Activated naive CD8-positive, alpha-beta T cell (primary cell): ENCODE measurements at regions not wholly inside any gene's neighbourhood (a gene's known extent, or its start where the extent isn't known, plus 50 kb on each side); places are given as distances from the start of the nearest gene placed in this dataset.
"Not testable (repeated sequence)": the region's sequence is repeated elsewhere in the genome, so short reads cannot be mapped to it uniquely, and the experiment has no call there.

Experiments used
- H3K27ac Mint-ChIP-seq: one replicate; pipeline ENCODE4 v1.8.0; 2021; ENCODE audit warnings: mixed read lengths
- H3K27me3 Mint-ChIP-seq: one replicate; pipeline ENCODE4 v1.8.0; 2021; ENCODE audit warnings: mixed read lengths
- H3K36me3 Mint-ChIP-seq: one replicate; pipeline ENCODE4 v1.8.0; 2021; ENCODE audit warnings: mixed read lengths
- H3K4me1 Mint-ChIP-seq: one replicate; pipeline ENCODE4 v1.8.0; 2021; ENCODE audit warnings: low read depth, mixed read lengths
- H3K4me3 Mint-ChIP-seq: one replicate; pipeline ENCODE4 v1.8.0; 2021; ENCODE audit warnings: mild to moderate bottlenecking, mixed read lengths
- H3K9me3 Mint-ChIP-seq: one replicate; pipeline ENCODE4 v1.8.0; 2021; ENCODE audit warnings: low read depth, mixed read lengths

DNA sequence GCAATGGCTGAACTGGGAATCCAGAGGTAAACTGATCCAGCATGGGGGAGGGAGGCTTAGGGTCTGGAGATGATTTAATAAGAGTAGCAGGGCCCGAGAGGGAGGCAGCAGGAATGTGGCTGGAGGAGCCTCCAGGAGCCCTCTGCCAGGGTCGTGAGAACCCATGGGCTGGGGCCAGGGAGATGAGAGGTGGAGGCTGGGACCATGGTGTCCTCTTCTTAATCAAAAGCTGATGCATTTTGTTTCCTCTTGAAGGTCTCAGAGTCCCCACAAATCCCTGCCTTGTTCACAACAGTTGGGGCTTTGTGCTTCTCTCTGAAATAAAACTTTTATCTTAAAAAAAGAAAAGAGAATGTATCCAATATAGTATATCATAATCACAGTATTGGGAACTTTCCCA is 123.7 kb upstream of the ZNF516 start:
- H3K36me3 Mint-ChIP-seq: no peaks in the 10 kb centered on the region
- no peak overlapping the region for H3K27ac Mint-ChIP-seq
- H3K9me3 Mint-ChIP-seq: no peaks in the 10 kb centered on the region
- no peak overlapping the region for H3K4me3 Mint-ChIP-seq
- H3K27me3 Mint-ChIP-seq: peaks cover 7% of the 10 kb centered on the region
- peaks cover 16% of the 10 kb centered on the region for H3K4me1 Mint-ChIP-seq

DNA sequence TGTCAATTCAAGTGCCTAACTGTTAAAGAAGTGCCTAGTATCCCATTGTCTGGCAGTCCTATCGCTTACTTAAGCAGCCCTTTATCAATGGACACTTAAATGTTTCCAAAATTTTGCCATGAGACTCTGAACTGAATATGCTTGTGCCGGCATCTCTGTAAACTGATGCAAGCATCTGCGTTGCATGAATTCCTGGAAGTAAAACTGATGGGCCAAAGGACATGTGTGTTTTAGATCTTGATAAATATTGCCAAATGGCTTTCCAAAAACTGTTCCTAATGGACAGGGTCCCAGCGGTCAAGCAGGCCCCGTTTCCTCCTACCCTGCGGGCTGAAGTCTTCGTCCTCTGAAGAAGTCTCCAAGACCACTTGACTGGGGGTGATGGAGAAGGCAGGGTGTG is 121.3 kb upstream of the ZNF516 start:
- H3K27me3 Mint-ChIP-seq: peaks cover 9% of the 10 kb centered on the region
- peaks cover 10% of the 10 kb centered on the region for H3K4me1 Mint-ChIP-seq
- no peaks in the 10 kb centered on the region for H3K9me3 Mint-ChIP-seq
- no peak overlapping the region for H3K4me3 Mint-ChIP-seq
- no peak overlapping the region for H3K27ac Mint-ChIP-seq
- no peaks in the 10 kb centered on the region for H3K36me3 Mint-ChIP-seq

DNA sequence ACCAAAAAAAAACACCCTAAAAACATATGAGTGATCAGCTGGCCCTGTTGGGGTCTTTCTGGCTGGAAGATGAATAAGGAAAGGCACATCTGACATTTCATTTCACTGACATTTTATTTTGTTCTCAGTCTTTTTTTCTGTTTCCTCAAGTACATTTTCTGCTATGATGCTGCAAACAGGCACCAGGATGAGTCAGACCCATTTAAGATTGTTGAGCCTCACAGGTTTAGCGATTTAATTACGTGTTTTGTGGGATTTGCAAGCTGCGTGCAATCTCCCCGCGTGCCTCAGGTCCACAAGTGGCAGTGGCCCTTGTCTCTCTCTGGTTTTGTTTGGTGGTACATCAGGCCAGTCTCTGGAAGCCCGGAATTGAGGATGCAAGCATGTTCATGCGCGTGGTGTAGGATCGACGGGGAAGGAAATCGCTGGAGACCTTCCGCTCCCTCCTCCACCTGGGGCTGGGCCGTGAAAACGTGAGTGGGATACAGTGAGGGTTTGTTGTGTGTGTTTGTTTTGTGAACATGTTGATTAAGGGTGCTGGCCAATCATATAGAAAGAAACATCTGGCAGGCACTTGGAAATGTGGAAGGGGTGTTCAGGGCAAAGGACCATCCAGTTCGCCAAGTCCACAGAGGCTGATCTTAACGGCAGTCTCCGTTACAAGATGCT is 120.2 kb upstream of the ZNF516 start:
- H3K27ac Mint-ChIP-seq: no peak overlapping the region
- no peaks in the 10 kb centered on the region for H3K36me3 Mint-ChIP-seq
- no peak overlapping the region for H3K4me3 Mint-ChIP-seq
- H3K4me1 Mint-ChIP-seq: peaks cover 3% of the 10 kb centered on the region
- H3K27me3 Mint-ChIP-seq: peaks cover 6% of the 10 kb centered on the region
- no peaks in the 10 kb centered on the region for H3K9me3 Mint-ChIP-seq

DNA sequence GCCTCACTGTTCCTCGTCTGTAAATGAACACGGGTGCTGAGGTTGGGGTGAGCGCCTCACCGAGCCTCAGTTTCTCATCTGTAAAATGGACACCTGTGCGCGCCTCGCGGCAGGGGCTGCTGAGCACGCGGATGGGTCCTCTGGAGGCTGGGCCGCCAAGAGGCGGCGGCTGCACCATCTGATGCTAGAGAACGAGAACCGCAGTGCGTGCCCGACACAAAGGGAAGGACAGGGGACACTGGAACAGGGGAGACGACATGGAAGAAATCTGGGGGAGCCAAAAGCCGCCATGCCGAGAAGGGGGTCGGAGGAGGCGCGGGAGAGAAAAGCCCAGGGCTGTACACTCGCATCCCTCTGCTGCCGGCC is 118.7 kb upstream of the ZNF516 start:
- Mint-ChIP-seq H3K27ac (no peak overlapping the region), H3K4me1 (no peaks in the 10 kb centered on the region)

GRCh38 chr18:76613053-76613754 is 118.2 kb upstream of the ZNF516 start:
- Mint-ChIP-seq H3K36me3 (no peaks in the 10 kb centered on the region), H3K9me3 (no peaks in the 10 kb centered on the region), H3K4me3 (no peak overlapping the region), H3K4me1 (no peaks in the 10 kb centered on the region), H3K27ac (no peak overlapping the region), H3K27me3 (peaks cover 4% of the 10 kb centered on the region)

More for the DNA sequence above, 118.7 kb upstream of the ZNF516 start:
- H3K36me3 Mint-ChIP-seq: no peaks in the 10 kb centered on the region
- H3K27me3 Mint-ChIP-seq: peaks cover 6% of the 10 kb centered on the region
- H3K9me3 Mint-ChIP-seq: no peaks in the 10 kb centered on the region
- no peak overlapping the region for H3K4me3 Mint-ChIP-seq

DNA sequence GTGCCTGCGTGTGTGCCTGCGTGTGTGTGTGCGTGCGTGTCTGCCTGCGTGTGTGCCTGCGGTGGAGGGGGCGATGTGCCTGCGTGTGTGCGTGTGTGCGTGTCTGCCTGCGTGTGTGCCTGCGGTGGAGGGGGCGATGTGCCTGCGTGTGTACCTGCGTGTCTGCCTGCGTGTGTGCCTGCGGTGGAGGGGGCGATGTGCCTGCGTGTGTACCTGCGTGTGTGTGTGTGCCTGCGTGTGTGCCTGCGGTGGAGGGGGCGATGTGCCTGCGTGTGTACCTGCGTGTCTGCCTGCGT is 116.7 kb upstream of the ZNF516 start:
- H3K4me1 Mint-ChIP-seq, H3K27me3 Mint-ChIP-seq, H3K36me3 Mint-ChIP-seq, H3K27ac Mint-ChIP-seq, H3K9me3 Mint-ChIP-seq, H3K4me3 Mint-ChIP-seq: not testable (repeated sequence)

DNA sequence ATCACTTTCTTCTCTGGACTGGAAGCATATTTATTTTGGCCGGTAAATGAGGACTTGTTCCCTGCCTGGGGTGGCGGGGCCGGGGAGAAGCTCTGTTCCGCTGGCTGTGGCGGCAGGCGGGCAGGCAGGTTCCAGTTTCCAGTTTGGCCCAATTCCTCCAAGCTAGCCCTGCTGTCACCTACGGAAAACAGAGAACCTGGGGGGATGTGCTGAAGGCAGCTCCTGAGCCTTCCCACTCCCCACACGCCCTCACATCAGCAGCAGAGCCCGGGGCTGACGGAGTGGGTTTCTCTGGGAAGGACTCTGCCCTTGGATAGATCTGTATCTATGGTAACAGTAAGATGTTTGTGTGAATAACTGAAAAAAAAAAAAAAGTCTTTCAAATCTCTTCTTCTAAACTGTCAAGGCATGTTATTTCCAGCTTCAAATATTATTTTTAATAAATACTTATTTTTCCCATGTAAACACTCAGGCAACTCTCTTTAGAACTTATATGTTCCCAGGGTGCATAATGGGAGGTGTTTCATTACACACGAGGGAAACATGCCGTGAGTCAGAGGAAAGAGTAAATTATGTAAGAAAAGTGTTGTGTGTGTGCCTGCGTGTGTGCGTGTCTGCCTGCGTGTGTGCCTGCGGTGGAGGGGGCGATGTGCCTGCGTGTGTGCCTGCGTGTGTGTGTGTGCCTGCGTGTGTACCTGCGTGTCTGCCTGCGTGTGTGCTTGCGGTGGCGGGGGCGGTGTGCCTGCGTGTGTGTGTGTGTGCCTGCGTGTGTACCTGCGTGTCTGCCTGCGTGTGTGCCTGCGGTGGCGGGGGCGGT is 116.1 kb upstream of the ZNF516 start:
- no peaks in the 10 kb centered on the region for H3K36me3 Mint-ChIP-seq
- H3K27ac Mint-ChIP-seq: no peak overlapping the region
- H3K4me3 Mint-ChIP-seq: no peak overlapping the region
- no peaks in the 10 kb centered on the region for H3K4me1 Mint-ChIP-seq
- no peaks in the 10 kb centered on the region for H3K9me3 Mint-ChIP-seq
- H3K27me3 Mint-ChIP-seq: peaks cover 4% of the 10 kb centered on the region

GRCh38 chr18:76610012-76610411 is 115.0 kb upstream of the ZNF516 start:
- no peaks in the 10 kb centered on the region for H3K4me1 Mint-ChIP-seq
- H3K36me3 Mint-ChIP-seq: no peaks in the 10 kb centered on the region
- no peak overlapping the region for H3K27ac Mint-ChIP-seq
- H3K27me3 Mint-ChIP-seq: peaks cover 4% of the 10 kb centered on the region
- no peak overlapping the region for H3K4me3 Mint-ChIP-seq
- H3K9me3 Mint-ChIP-seq: no peaks in the 10 kb centered on the region

- Mint-ChIP-seq H3K4me3 (no peak overlapping the region), H3K9me3 (no peaks in the 10 kb centered on the region), H3K27ac (no peak overlapping the region), H3K27me3 (peaks cover 1% of the 10 kb centered on the region), H3K36me3 (no peaks in the 10 kb centered on the region), H3K4me1 (no peaks in the 10 kb centered on the region)
Measured at GRCh38 chr18:76605341-76605929, 110.4 kb upstream of the ZNF516 start.

GRCh38 chr18:76604935-76605240 is 109.8 kb upstream of the ZNF516 start:
- no peak overlapping the region for H3K27ac Mint-ChIP-seq
- H3K36me3 Mint-ChIP-seq: no peaks in the 10 kb centered on the region
- H3K4me1 Mint-ChIP-seq: no peaks in the 10 kb centered on the region
- no peak overlapping the region for H3K4me3 Mint-ChIP-seq
- H3K9me3 Mint-ChIP-seq: no peaks in the 10 kb centered on the region
- peaks cover 1% of the 10 kb centered on the region for H3K27me3 Mint-ChIP-seq

GRCh38 chr18:76604108-76604934 is 109.3 kb upstream of the ZNF516 start:
- H3K4me3 Mint-ChIP-seq: no peak overlapping the region
- no peak overlapping the region for H3K27ac Mint-ChIP-seq
- H3K27me3 Mint-ChIP-seq: peaks cover 1% of the 10 kb centered on the region
- no peaks in the 10 kb centered on the region for H3K9me3 Mint-ChIP-seq
- no peaks in the 10 kb centered on the region for H3K4me1 Mint-ChIP-seq
- H3K36me3 Mint-ChIP-seq: no peaks in the 10 kb centered on the region

DNA sequence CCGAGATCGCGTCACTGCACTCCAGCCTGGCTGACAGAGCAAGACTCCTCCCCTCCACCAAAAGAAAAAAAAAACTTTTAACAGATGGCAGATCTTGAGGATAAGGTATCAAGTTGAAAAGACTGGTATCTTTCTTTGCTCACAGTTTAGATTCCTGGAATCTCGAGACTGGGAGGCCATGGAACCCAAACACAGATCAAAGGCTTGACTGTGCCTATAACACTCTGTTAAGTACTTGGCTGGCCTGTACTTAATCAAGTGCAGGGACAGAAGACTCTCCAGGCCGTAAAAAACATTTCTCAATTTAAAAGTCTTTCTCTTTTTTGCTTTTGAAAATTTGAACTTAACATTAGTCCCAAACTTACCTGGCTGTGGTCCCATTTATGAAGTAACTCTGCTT is 107.1 kb upstream of the ZNF516 start:
- H3K9me3 Mint-ChIP-seq: no peaks in the 10 kb centered on the region
- no peak overlapping the region for H3K27ac Mint-ChIP-seq
- H3K4me1 Mint-ChIP-seq: peaks cover 5% of the 10 kb centered on the region
- H3K36me3 Mint-ChIP-seq: no peaks in the 10 kb centered on the region
- no peaks in the 10 kb centered on the region for H3K27me3 Mint-ChIP-seq
- H3K4me3 Mint-ChIP-seq: no peak overlapping the region

- H3K9me3 Mint-ChIP-seq, H3K27me3 Mint-ChIP-seq, H3K27ac Mint-ChIP-seq, H3K4me3 Mint-ChIP-seq, H3K36me3 Mint-ChIP-seq, H3K4me1 Mint-ChIP-seq: not testable (repeated sequence)
Measured at GRCh38 chr18:76600076-76600475, 105.0 kb upstream of the ZNF516 start.

- H3K4me1 Mint-ChIP-seq: peaks cover 5% of the 10 kb centered on the region
- no peaks in the 10 kb centered on the region for H3K36me3 Mint-ChIP-seq
- no peak overlapping the region for H3K27ac Mint-ChIP-seq
- H3K4me3 Mint-ChIP-seq: no peak overlapping the region
- H3K27me3 Mint-ChIP-seq: peaks cover 22% of the 10 kb centered on the region
- no peaks in the 10 kb centered on the region for H3K9me3 Mint-ChIP-seq
Measured at GRCh38 chr18:76594966-76595365, 99.9 kb upstream of the ZNF516 start.

DNA sequence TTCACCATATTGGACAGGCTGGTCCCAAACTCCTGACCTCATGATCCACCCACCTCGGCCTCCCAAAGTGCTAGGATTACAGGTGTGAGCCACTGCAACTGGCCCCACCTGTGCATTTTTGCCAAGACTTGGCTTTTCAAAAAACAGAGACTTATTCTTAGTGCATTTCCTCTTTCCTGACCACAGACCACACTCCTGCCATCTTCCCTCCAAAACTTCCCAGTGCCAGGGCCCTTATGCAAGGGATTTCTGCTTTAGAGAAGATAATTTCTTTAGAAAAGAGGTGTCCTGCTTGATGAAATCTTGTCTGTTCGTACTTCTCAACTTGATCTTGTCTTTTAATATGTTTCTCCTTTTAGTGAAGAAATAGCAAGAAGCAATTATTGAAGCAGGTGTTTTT is 98.8 kb upstream of the ZNF516 start:
- no peak overlapping the region for H3K4me3 Mint-ChIP-seq
- no peak overlapping the region for H3K27ac Mint-ChIP-seq
- no peaks in the 10 kb centered on the region for H3K36me3 Mint-ChIP-seq
- peaks cover 29% of the 10 kb centered on the region for H3K27me3 Mint-ChIP-seq
- H3K4me1 Mint-ChIP-seq: peaks cover 5% of the 10 kb centered on the region
- no peaks in the 10 kb centered on the region for H3K9me3 Mint-ChIP-seq
